HG03442 (cell line): ENCODE measurements at regions not wholly inside any gene's neighbourhood (a gene's known extent, or its start where the extent isn't known, plus 50 kb on each side); places are given as distances from the start of the nearest gene placed in this dataset.

Experiments
- ATAC-seq: cut with Tn5 transposase; IDR thresholded peaks from one replicate; pipeline ENCODE4 v1.9.1; 2021; ENCODE audit warnings: mild to moderate bottlenecking, moderate library complexity; ENCODE audit not compliant: unreplicated experiment

- no peak for ATAC-seq
Observed at GRCh38 chrX:46447384-46447783, 97.8 kb downstream of the ZNF674 start.

DNA sequence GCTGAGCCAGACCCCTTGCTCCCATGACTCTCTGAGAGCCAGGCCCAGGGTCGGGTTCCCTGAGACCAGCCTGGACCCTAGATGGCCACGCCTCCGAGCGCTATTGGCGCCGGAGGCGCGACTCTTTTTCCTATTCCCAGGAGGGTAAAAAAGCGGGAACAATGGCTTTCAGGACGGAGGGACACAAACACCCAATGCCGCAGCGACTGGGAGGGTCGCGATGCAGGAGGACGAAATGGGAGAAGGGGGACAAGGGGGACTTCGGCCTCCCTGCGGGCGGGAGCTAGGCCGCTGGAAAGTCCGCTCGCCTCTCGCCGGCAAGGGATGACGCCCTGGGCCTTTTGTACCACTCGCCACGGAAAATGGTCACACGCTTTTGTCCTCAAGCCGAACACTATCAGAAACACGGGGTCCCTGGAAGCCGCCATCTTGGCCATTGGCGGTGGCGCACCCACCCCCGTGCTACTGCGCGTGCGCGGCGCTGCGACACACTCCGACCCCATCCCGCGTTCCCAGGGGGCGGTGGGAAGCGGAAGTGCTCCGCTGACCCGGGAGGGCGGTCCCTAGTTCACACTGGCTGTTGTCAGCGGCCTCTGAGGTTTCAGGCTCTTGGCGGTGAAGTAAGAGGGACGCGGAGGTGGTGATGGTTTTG, 98.4 kb downstream of the ZNF674 start:
- ATAC-seq: peak; percentile 93

- ATAC-seq: no peak
Observed at GRCh38 chrX:46444011-46444410, 101.2 kb downstream of the ZNF674 start.

DNA sequence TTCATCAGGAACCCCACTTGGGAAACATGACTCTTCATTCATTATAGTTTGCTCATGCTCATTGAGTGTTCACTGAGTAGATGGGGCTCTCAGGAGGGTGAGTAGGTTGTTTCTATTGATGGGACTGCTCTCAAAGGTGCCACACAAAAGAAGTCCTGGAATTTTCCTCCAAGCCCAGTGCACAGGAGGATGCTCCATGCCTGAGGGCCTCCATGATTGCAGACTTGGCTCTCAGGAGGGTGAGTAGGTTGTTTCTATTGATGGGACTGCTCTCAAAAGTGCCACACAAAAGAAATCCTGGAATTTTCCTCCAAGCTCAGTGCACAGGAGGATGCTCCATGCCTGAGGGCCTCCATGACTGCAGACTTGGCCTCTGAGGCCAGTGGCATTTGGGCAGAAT, 108.5 kb downstream of the ZNF674 start:
- no peak for ATAC-seq

- no peak for ATAC-seq
Observed at GRCh38 chrX:46433892-46434291, 111.3 kb downstream of the ZNF674 start.

DNA sequence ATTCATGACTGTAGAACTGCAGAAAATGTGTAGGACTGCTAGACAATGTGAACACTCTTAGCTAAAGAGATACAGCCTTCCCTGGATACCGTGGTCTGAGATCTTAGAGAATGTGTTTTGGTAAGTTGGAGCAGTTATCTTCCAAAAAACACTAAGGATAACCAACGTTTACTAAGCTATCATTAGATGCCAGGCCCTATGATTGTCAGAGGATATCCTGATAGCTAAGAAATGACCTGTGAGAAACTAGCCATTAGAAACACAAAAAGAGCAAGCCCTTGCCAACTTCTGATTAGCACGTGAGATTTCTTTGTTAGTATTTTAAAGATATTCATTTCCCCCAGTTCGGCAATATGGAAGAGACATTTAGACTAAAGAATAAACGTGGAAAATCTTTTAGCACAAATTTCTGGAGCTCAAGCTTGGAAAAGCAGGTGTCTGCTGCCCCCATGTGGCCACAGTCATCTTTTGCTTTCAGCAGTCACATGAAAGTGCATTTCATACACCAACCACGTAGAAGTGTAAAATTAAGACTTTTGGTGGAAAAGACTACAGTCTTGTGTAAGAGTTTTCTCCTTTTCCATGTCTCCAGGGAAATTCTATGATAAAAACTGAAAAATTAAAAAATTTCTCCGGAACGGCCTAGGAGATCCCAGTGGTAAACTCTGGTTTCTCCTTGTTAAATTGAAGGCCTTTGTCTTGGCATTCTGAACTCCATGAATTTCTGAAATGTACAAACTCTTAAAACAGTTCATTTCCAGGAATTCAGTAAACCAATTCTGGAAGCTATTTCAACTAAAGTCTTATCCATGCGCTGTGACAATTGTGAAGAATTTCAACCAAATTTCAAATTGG, 136.4 kb downstream of the ZNF674 start:
- no peak for ATAC-seq

DNA sequence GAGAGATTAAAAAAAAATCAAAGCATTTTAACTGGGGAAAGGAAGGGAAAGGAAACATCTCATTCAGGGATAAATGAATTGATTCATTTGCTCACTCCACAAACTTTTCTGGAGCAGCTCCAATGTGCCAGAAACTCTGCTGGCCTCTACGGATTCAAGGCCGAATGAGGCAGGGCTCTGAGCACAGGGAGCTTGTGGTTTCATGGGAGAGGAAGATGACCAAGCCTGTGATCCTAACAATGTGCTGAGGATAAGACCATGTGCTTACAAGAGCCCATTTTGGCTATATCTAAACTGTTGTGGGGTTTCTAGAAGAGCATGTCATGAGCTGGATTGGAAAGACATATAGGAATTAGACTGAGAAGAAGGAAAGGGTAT, 137.5 kb downstream of the ZNF674 start:
- no peak for ATAC-seq

DNA sequence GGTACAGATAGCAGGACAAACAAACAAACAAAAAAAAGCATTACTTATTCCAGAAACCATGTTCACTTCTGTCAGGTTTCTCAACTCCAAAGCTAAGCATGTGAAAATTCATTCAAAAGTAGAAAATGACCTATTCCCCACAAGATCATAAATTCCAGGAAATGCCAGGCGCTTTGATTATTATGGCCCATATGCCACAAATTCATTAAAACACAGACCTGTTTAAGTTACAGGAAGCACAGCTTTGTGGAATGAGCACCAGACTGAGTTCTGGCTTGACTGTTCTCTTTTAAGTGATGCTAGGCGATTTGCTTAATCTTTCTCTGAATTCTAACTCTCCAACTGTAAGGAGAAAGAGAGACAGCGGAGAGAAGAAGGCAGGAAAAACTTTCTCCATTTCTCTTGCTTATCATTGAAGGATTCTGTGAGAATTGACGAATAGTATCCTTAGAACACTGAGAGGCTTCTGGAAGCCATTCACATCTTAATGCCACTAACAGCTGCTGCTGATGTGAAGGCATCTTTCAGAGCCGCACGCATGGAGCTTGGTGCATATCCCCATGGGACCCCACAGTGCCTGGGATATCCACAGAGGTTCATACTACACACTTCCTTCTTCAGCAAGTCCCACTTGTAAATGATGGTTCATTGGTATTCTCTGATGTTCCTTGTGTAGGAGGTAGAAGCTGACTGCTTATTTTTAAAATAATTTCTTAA, 138.0 kb downstream of the ZNF674 start:
- no peak for ATAC-seq

DNA sequence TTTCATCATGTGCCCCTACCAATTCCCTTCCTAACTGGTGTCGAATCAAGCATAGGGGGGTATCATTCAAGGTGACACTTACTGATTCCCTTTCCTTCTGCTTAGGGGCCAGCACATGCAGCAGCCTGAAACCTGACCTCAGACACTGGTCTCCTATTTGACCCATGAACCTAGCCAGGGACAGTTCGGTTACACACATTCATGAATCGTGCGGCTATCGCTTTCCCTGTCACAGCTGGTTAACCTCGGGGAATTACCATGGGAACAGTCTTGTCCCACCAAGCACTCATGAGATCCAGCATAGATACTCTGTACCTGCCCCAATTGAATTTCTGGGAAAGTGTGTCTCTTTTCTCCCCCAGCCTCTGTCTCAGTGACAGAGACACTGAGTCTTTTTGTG, 140.4 kb downstream of the ZNF674 start:
- no peak for ATAC-seq

DNA sequence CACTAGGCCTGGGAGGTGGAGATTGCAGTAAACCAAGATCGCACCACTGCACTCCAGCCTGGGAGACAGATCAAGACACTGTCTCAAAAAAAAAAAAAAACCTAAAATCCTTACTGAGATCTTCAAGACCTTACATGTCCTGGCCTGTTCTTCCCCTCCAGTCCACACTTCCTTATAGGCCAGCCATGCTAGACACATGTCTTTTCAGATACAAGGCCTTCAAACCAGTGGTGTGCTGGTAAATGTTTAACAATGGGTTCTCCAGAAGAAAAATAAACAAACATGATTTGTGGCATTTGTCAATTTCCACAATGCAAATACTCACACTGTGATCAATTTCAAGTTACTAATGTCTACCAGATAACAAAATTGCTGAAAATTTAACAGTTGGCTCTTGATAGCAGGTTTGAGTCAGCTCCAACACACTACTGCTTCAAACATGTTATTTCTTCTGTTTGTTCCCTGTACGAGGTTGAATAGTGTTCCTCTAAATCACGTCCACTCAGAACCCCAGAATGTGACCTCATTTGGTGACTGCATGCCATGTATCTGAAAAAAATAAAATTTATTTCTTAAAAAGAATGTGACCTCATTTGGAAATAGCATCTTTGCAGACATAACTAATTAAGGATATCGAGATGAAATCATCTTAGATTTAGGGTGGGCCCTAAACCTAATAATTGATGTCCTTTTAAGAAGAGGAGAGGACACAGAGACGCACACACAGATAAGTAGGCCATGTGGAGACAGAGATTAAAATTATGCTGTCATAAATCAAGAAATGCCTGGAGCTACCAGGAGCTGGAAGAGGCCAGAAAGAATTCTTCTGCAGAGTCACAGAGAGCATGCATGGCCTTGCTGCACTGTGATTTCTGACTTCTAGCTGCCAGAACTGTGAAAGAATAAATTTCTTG, 144.4 kb downstream of the ZNF674 start:
- no peak for ATAC-seq

DNA sequence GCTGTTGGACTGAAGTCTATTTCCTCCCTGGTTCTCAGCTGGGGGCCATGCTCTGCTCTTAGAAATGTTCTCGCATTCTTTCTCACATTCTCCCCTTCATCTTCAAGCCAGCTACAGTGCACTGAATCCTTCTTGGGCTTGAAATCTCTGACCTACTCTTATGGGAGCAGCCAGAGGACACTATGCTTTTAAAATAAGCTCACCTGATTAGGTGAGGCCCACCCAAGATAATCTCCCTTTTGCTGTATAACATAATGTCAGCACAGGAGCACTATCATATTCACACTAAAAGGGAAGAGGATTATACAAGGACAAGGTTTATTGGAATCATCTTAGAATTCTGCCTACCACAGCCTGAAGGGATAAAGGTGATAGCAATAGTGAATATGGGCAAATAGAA, 146.3 kb downstream of the ZNF674 start:
- ATAC-seq: no peak

DNA sequence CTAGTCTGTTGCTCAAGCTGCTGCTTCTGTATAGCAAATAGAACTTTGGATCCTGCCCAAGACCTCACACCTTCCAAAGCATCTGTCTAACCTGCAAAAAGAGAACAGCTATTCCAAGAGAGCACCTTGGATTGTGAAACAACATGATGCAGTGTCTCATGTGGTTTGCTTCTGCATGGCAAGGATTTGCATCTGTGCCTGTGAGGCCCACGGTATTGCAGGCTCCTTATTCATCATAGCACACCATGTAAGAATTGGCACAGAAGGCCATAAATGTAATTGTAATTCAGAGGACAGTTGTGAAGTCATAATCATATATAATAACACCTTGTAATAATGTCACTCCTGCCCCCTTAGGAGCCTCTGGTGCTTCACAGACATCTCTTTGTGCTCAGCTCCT, 147.1 kb downstream of the ZNF674 start:
- ATAC-seq: no peak

- no peak for ATAC-seq
Observed at GRCh38 chrX:46386511-46386910, 158.7 kb downstream of the ZNF674 start.

GRCh38 chrX:46383006-46383405, 162.2 kb downstream of the ZNF674 start:
- ATAC-seq: no peak

GRCh38 chrX:46382595-46382994, 162.6 kb downstream of the ZNF674 start:
- ATAC-seq: no peak

GRCh38 chrX:46381630-46382029, 163.6 kb downstream of the ZNF674 start:
- ATAC-seq: peak; percentile 52

GRCh38 chrX:46380148-46380752, 165.0 kb downstream of the ZNF674 start:
- ATAC-seq: no peak

GRCh38 chrX:46376246-46376885, 168.9 kb downstream of the ZNF674 start:
- ATAC-seq: no peak

GRCh38 chrX:46375831-46376230, 169.4 kb downstream of the ZNF674 start:
- ATAC-seq: no peak

GRCh38 chrX:46374371-46374770, 170.8 kb downstream of the ZNF674 start:
- no peak for ATAC-seq
